ENCODE measurements at regions not wholly inside any gene's neighbourhood (a gene's known extent, or its start where the extent isn't known, plus 50 kb on each side); places are given as distances from the start of the nearest gene placed in this dataset.

DNA sequence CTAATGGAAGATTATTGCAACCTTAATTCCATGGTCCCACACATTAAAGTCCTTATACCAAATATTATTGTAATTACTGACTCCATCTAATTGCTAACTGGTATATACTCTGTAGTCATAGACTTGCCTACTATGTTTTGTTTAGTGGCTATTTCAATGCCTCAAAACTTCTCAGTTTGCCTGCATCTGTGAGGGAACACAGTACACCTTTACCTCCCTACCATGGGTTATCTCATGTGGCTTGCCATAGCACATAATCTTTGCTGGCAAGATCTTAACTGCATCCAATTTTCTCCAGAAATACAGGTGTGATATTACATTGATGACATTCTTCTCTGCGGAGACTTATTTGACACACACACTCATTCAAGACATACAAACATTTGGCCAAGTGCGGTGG, 107.1 kb upstream of the ZNF184 start:
- TF ChIP-seq, protein P1, sequence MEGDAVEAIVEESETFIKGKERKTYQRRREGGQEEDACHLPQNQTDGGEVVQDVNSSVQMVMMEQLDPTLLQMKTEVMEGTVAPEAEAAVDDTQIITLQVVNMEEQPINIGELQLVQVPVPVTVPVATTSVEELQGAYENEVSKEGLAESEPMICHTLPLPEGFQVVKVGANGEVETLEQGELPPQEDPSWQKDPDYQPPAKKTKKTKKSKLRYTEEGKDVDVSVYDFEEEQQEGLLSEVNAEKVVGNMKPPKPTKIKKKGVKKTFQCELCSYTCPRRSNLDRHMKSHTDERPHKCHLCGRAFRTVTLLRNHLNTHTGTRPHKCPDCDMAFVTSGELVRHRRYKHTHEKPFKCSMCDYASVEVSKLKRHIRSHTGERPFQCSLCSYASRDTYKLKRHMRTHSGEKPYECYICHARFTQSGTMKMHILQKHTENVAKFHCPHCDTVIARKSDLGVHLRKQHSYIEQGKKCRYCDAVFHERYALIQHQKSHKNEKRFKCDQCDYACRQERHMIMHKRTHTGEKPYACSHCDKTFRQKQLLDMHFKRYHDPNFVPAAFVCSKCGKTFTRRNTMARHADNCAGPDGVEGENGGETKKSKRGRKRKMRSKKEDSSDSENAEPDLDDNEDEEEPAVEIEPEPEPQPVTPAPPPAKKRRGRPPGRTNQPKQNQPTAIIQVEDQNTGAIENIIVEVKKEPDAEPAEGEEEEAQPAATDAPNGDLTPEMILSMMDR (conservative IDR thresholded peaks at IDR 0.05; ENCODE audit: low read depth in 2 of 2), result no peak
- no peak for TF ChIP-seq EZH2 (IDR thresholded peaks at IDR 0.05; ENCODE audit: low read depth, unreplicated experiment)
- no peak for TF ChIP-seq POLR2AphosphoS5 (IDR thresholded peaks at IDR 0.05; ENCODE audit: low read depth)
- TF ChIP-seq, protein P2, sequence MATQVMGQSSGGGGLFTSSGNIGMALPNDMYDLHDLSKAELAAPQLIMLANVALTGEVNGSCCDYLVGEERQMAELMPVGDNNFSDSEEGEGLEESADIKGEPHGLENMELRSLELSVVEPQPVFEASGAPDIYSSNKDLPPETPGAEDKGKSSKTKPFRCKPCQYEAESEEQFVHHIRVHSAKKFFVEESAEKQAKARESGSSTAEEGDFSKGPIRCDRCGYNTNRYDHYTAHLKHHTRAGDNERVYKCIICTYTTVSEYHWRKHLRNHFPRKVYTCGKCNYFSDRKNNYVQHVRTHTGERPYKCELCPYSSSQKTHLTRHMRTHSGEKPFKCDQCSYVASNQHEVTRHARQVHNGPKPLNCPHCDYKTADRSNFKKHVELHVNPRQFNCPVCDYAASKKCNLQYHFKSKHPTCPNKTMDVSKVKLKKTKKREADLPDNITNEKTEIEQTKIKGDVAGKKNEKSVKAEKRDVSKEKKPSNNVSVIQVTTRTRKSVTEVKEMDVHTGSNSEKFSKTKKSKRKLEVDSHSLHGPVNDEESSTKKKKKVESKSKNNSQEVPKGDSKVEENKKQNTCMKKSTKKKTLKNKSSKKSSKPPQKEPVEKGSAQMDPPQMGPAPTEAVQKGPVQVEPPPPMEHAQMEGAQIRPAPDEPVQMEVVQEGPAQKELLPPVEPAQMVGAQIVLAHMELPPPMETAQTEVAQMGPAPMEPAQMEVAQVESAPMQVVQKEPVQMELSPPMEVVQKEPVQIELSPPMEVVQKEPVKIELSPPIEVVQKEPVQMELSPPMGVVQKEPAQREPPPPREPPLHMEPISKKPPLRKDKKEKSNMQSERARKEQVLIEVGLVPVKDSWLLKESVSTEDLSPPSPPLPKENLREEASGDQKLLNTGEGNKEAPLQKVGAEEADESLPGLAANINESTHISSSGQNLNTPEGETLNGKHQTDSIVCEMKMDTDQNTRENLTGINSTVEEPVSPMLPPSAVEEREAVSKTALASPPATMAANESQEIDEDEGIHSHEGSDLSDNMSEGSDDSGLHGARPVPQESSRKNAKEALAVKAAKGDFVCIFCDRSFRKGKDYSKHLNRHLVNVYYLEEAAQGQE (IDR thresholded peaks at IDR 0.05; ENCODE audit: unreplicated experiment), result no peak
- TF ChIP-seq EZH2phosphoT487 (IDR thresholded peaks at IDR 0.05; ENCODE audit: unreplicated experiment), result no peak
- no peak for TF ChIP-seq CREB1 (CRISPR knock-in tag; IDR thresholded peaks at IDR 0.05; ENCODE audit: low read depth)
- TF ChIP-seq, protein P3, sequence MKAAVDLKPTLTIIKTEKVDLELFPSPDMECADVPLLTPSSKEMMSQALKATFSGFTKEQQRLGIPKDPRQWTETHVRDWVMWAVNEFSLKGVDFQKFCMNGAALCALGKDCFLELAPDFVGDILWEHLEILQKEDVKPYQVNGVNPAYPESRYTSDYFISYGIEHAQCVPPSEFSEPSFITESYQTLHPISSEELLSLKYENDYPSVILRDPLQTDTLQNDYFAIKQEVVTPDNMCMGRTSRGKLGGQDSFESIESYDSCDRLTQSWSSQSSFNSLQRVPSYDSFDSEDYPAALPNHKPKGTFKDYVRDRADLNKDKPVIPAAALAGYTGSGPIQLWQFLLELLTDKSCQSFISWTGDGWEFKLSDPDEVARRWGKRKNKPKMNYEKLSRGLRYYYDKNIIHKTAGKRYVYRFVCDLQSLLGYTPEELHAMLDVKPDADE (IDR thresholded peaks at IDR 0.05), result no peak
- no peak for TF ChIP-seq NANOG (IDR thresholded peaks at IDR 0.05; ENCODE audit: borderline replicate concordance)
